H4 (cell line): ENCODE measurements at regions not wholly inside any gene's neighbourhood (a gene's known extent, or its start where the extent isn't known, plus 50 kb on each side); places are given as distances from the start of the nearest gene placed in this dataset.
A peak's percentile ranks its signal among the peaks of the same experiment; 100 is the strongest.

Source experiments
- DNase-seq: peaks from one replicate; pipeline ENCODE4 v3.0.0-alpha.2; 2015; ENCODE audit warnings: low spot score

GRCh38 chr6:14431385-14432330, 314.1 kb downstream of the CD83 start:
- no peak for DNase-seq

DNA sequence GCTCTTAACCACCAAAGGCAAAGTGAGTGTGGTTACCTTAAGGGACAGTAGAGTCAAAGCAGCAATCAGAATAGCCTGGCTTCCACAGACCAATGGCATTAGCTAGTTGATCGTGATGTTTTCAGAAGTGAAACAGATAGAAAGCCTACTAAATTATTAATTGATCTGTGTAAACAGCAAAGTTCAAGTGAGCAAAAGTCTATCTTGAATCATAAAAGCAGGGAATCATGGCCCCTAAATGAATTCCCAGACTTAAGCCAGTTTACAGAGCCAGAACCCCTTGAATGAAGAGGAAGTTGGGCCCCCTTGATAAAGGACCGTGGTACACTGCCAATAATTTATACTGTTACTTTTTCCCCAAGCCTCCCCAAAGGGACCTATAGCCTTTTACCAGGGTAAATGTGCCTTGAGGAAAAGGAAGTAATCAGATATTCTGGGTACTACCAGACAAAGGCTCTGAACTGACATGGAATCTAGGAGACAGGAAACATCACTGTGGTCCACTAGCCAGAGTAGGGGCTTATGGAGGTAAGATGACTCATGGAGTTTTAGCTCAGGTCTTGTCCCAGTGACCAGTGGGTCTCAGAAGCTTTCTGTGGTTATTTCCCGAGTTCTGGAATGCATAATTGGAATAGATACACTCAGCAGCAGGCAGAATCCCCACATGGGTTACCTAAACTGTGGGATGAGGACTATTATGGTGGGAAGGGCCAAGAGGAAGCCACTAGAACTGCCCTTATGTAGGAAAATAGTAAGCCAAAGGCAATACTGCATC, 317.5 kb downstream of the CD83 start:
- no peak for DNase-seq

GRCh38 chr6:14436592-14437132, 319.1 kb downstream of the CD83 start:
- no peak for DNase-seq

DNA sequence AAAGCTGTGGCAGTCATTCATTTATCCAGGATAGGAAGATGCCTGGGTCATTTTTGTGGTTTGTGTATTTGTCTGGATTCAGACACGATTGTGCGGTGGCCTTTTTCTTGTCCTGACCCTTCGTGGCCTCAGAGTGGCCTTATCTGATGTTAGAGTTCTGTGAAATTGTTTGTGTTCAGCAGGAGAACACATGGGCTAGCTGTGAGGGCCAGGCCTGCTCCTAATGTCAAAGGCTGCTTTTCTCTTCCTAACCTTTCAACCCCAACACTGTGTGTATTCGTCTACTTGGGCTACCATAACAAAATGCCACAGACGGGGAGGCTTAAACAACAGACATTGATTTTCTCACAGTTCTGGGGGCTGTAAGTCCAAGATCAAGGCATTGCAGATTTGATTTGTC, 321.8 kb downstream of the CD83 start:
- DNase-seq = no peak

- DNase-seq = no peak
Measured at GRCh38 chr6:14440215-14440910, 322.8 kb downstream of the CD83 start.

DNA sequence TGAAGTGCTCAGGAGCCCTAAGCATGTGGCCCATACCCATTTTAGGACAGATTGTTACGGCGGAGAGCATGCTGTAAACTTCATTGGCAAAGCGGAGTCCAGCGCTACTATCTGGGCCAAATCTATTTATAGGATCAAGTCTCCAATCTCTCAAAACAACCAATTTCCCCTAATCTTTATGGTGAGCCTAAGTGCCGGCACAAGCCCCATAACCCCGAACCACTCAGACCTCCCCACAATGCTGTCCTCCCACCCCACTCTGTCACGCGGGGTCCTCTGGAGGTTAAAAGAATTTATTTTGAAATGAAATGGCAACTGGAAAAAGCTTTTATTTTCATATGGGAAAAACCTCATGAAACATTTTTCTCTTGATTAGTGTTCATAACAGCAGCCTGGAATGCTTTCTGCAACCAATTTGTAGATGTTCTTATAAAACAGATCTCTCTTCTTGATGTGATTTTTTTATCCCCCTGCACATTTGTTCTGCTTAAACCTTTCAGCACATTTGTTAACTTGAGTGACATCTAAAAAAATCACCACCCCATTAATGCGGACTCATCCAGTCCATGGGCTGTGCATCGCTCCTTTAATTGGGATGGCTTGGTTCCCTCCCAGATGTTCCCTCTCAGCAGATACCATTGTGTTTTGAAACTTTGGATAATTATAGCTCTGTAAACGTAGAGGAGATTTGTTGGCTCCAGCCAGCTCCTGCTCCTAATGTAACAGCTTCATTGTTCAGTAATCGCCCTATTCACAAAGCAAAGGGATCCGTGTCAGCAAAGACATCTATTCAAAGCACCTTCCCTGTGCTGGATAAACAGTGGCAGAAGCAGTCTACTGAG, 323.6 kb downstream of the CD83 start:
- DNase-seq = no peak

DNA sequence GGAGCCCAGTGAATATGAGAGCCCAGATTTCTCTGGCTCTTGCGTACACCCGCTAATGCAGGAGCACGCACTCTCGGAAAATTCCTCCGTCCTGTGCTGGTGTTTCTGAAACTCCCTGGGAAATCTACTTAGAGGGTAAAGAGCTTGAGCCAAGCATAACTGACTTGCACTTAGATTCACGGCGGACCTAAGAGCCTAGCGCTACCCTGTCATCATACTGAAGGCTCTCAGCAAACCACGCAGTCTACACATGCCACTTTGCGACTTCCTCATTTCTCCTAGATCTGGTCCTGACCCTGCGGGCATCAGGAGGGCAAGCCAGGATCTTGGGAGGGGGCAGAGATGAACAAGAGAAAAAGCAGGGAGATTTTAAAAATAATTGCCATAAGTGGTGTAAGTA, 324.7 kb downstream of the CD83 start:
- DNase-seq = no peak

- no peak for DNase-seq
Measured at GRCh38 chr6:14443629-14444268, 326.2 kb downstream of the CD83 start.

DNA sequence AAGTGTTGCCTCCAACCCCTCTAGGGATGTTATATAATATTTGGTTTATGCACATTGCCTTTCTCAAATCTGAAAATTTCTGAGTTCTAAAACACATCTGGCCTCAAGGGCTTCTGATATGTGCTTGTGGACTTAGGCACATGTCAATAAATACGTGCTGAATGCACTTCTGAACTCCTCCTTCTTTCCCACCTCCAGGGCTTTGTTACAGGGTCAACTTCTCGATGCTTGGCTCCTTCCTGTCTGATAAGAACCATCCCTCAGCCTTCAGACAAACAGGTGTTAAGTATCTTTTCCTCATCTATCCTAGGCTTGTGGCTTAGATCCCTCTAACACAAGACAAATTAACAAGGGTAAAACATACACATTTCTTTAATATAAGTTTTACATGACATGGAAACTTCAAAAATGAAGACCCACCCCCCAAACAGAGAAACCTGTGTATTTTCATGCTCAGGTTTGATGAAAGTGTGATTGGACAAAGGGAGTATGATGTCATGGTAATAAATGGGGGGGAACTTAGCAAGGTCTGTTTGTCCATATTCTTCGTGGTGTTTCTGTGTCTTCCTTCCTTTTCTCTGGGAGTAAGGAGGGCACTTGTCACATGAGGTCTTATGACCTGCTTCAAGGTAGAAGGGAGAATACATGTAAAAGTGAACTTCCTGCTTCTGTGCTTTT, 326.9 kb downstream of the CD83 start:
- DNase-seq = no peak

- DNase-seq = no peak
Measured at GRCh38 chr6:14447240-14447639, 329.7 kb downstream of the CD83 start.

DNA sequence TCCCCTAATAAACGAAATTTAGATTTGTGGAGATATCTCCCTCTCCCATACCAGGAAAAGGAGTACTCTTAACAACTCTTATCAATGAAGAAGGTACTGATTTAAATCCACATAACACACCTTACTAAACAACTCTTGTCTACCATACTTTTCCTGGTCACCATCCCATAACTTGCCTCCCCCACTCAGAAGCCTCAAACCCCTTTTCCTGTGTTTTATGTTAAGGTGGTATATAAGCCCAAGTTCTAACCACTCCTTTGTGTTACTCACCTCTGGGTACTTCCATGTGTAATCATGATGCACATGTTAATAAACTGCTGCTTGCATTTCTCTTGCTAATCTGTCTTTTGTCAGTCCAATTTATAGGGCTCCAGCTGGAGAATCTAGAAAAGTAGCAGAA, 330.7 kb downstream of the CD83 start:
- DNase-seq = no peak

- no peak for DNase-seq
Measured at GRCh38 chr6:14450133-14450504, 332.5 kb downstream of the CD83 start.

GRCh38 chr6:14450578-14450977, 333.0 kb downstream of the CD83 start:
- no peak for DNase-seq

DNA sequence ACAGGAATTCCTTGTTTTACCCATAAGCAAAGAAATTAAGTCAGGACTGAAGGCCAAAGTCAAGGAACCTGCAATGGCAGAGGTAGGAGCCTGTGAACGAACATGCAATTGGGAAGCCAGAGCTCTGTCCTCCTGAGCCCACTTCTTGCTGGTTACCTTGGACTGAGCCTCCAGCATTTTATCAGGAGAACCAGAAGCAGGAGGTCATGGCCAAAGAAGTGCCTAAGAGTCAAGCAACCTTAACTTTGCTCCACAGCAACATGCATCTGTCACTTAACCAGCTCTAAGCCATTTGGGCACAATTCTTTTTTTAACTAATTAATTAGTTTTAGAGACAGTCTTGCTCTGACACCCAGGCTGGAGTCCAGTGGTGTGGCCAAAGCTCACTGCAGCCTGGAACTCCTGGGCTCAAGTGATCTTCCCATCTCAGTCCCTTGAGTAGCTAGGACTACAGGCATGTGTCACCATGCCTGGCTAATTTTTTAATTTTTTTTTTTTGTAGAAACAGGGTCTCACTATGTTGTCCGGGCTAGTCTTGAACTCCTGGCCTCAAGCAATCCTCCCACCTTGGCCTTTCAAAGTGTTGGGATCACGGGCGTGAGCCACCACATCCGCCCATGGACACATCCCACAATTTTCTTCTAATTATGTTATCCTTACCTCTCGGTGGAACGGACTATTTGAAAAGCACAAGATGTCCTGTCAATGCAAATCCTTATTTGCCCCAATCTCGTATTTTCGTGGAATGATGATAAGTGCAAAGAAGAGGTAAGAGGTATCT, 334.2 kb downstream of the CD83 start:
- no peak for DNase-seq

DNA sequence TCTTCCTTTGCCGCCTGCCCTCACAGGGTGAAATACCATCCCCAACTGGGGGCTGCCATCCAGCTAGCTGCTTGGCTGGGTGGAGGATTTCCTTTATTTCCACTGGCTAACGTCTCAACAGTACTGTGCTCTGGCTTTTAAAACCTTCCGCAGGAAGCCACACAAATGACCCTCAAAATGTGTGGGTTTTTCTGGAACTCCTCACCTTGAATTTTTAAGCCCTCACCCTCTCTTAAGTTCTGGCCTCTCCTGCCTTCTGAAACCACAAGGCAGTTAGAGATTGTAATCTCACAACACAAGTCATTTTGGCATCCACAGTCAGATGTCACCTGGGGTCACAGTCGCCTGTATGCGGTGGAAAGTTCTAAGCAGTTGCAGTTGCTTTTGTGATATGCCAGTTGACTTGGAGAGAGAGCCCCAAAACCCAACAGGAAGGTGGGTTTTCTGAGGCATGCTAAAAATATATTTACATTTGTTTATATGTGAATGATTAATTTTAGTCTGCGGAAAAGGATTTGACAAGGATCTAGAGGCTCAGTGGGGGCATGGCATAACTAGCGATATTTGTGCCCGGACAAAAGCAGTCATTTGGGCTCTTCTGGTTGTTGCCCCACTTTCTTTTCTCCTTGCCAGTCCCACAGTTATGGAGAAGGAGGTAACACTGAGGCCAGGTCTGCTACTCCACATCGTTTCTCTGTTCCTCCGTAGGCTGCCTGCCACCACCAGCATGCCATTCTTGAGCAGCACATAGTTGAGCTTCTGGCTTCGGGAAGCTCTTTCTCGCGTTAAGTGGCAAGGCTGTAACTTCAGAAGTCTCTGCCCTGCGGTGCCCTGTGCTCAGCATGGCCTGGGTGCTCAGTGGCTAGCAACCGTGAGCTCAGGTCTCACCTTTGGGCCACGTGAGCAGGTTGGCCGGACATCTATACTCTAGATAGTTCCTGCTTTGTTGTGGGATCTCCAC, 335.3 kb downstream of the CD83 start:
- peak; percentile 30 for DNase-seq

GRCh38 chr6:14453712-14454472, 336.3 kb downstream of the CD83 start:
- no peak for DNase-seq

- no peak for DNase-seq
Measured at GRCh38 chr6:14454473-14454775, 336.9 kb downstream of the CD83 start.

GRCh38 chr6:14455427-14455826, 337.9 kb downstream of the CD83 start:
- no peak for DNase-seq
